ENCODE measurements at regions not wholly inside any gene's neighbourhood (a gene's known extent, or its start where the extent isn't known, plus 50 kb on each side); places are given as distances from the start of the nearest gene placed in this dataset.

DNA sequence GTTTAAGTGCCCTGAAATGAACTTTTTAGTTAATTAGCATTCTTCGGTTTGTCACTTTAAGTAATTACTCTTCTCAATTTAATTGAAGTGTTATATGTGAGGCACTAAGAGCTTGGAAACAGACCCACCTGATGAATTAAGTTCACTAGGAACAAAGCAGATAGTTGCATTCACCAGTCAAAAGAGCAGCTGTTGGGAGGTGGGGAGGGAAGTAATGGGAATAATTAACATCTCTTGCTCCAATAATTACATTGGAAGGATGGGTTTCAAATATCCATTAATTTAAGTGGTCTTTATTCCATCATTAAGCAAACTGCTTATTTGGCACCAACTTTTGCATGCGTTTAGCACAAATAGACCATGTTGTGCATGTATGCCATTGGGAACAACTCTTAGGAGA is 667.2 kb downstream of the GALC start:
- Histone ChIP-seq H3K9ac (no peak overlapping the region), H3K27ac (no peak overlapping the region), H3K4me1 (ENCODE audit: low read depth, poor library complexity, severe bottlenecking) (no peaks in the 10 kb centered on the region), H4K20me1 (ENCODE audit: insufficient read depth) (no peaks in the 10 kb centered on the region), H3K36me3 (ENCODE audit: insufficient read depth) (no peaks in the 10 kb centered on the region), H2AFZ (ENCODE audit: low read depth) (no peak overlapping the region), H3K79me2 (ENCODE audit: insufficient read depth, low read depth) (no peaks in the 10 kb centered on the region), H3K4me3 (IDR thresholded peaks at IDR 0.05; ENCODE audit: insufficient read depth, low read depth, low read length) (no peak overlapping the region), H3K4me2 (no peak overlapping the region), H3K27me3 (ENCODE audit: insufficient read depth, low read depth) (no peaks in the 10 kb centered on the region)
- TF ChIP-seq, protein P1, sequence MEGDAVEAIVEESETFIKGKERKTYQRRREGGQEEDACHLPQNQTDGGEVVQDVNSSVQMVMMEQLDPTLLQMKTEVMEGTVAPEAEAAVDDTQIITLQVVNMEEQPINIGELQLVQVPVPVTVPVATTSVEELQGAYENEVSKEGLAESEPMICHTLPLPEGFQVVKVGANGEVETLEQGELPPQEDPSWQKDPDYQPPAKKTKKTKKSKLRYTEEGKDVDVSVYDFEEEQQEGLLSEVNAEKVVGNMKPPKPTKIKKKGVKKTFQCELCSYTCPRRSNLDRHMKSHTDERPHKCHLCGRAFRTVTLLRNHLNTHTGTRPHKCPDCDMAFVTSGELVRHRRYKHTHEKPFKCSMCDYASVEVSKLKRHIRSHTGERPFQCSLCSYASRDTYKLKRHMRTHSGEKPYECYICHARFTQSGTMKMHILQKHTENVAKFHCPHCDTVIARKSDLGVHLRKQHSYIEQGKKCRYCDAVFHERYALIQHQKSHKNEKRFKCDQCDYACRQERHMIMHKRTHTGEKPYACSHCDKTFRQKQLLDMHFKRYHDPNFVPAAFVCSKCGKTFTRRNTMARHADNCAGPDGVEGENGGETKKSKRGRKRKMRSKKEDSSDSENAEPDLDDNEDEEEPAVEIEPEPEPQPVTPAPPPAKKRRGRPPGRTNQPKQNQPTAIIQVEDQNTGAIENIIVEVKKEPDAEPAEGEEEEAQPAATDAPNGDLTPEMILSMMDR (conservative IDR thresholded peaks at IDR 0.05; ENCODE audit: low read depth, low read length) = no peak

DNA sequence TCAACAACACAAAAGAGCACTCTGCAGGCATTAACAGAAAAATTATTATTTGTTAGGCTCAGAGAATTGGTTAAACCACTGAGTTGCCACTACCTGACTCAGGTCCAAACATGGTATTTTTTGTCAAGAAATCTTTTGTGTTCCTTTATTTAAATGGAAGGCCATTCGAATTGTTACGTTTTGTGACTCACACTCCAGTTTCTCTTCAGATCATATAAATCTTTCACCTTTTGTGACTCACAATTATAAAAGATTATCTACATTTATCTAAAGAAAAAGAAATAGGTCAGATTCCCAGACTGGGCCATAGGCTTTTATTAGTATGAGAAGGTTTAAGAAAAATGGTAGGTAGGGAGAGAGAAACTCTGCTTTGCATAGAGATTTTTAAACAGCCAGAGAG is 669.8 kb downstream of the GALC start:
- no peaks in the 10 kb centered on the region for H3K36me3 ChIP-seq (ENCODE audit: insufficient read depth)
- H2AFZ ChIP-seq (ENCODE audit: low read depth) = no peak overlapping the region
- no peak overlapping the region for H3K27ac ChIP-seq
- TF ChIP-seq, protein P1 (conservative IDR thresholded peaks at IDR 0.05; ENCODE audit: low read depth, low read length) = no peak
- H3K9ac ChIP-seq = no peak overlapping the region
- H3K79me2 ChIP-seq (ENCODE audit: insufficient read depth, low read depth) = no peaks in the 10 kb centered on the region
- H4K20me1 ChIP-seq (ENCODE audit: insufficient read depth) = no peaks in the 10 kb centered on the region
- H3K4me1 ChIP-seq (ENCODE audit: low read depth, poor library complexity, severe bottlenecking) = no peaks in the 10 kb centered on the region
- H3K4me2 ChIP-seq = no peak overlapping the region
- no peak overlapping the region for H3K4me3 ChIP-seq (IDR thresholded peaks at IDR 0.05; ENCODE audit: insufficient read depth, low read depth, low read length)
- H3K27me3 ChIP-seq (ENCODE audit: insufficient read depth, low read depth) = no peaks in the 10 kb centered on the region

DNA sequence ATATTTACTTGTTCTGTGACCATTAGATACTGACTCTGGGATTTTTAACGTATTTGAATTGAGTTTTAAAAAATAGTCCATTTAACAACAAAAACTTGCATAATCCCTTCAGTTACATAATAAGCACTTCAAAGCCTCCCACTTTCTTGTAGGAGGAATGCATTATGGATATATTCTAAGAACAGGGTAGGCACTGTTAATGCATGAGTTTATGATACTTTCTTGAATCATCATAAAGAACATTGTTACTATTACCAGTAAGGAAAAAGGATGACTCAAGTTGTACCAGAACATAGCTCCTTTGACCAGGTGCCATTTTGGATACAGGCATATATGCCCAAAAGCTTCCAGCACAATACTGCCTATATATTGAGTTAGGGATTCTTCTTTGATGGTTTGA is 671.4 kb downstream of the GALC start:
- Histone ChIP-seq H3K4me1 (ENCODE audit: low read depth, poor library complexity, severe bottlenecking) (no peaks in the 10 kb centered on the region), H3K36me3 (ENCODE audit: insufficient read depth) (no peaks in the 10 kb centered on the region), H3K79me2 (ENCODE audit: insufficient read depth, low read depth) (no peaks in the 10 kb centered on the region), H4K20me1 (ENCODE audit: insufficient read depth) (no peaks in the 10 kb centered on the region), H3K9ac (no peak overlapping the region), H3K27ac (no peak overlapping the region), H3K4me2 (no peak overlapping the region), H3K27me3 (ENCODE audit: insufficient read depth, low read depth) (no peaks in the 10 kb centered on the region), H2AFZ (ENCODE audit: low read depth) (no peak overlapping the region), H3K4me3 (IDR thresholded peaks at IDR 0.05; ENCODE audit: insufficient read depth, low read depth, low read length) (no peak overlapping the region)
- TF ChIP-seq, protein P1 (conservative IDR thresholded peaks at IDR 0.05; ENCODE audit: low read depth, low read length) = no peak

DNA sequence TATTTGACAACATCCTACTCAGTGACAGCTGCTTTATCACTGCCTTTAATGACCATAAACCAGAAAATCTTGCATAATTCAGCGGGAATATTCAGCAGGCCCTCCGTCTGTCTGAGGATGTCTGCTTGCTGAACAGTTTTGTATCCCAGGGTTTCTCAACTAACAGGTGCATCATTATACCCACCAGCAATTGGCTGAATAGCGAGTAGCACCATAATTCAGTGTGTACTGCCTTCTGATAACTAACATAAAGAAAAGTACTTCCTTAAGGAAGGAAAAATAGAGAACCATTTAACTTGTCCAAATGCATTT is 680.1 kb downstream of the GALC start:
- H3K4me3 ChIP-seq (IDR thresholded peaks at IDR 0.05; ENCODE audit: insufficient read depth, low read depth, low read length) = no peak overlapping the region
- H4K20me1 ChIP-seq (ENCODE audit: insufficient read depth) = no peaks in the 10 kb centered on the region
- H3K9ac ChIP-seq = no peak overlapping the region
- no peak overlapping the region for H2AFZ ChIP-seq (ENCODE audit: low read depth)
- TF ChIP-seq, protein P1 (conservative IDR thresholded peaks at IDR 0.05; ENCODE audit: low read depth, low read length) = no peak
- H3K27me3 ChIP-seq (ENCODE audit: insufficient read depth, low read depth) = no peaks in the 10 kb centered on the region
- no peaks in the 10 kb centered on the region for H3K36me3 ChIP-seq (ENCODE audit: insufficient read depth)
- H3K79me2 ChIP-seq (ENCODE audit: insufficient read depth, low read depth) = no peaks in the 10 kb centered on the region
- no peak overlapping the region for H3K4me2 ChIP-seq
- H3K4me1 ChIP-seq (ENCODE audit: low read depth, poor library complexity, severe bottlenecking) = no peaks in the 10 kb centered on the region
- no peak overlapping the region for H3K27ac ChIP-seq

Measured in KMS-11 (cell line).